AG04450 (cell line): ENCODE measurements at regions not wholly inside any gene's neighbourhood (a gene's known extent, or its start where the extent isn't known, plus 50 kb on each side); places are given as distances from the start of the nearest gene placed in this dataset.

ENCODE experiments used
- CTCF ChIA-PET: fragments of 300-600, 350-600 bp; formaldehyde crosslinking; extraction: SDS; loops from one replicate; lab custom pipeline; 2022; ENCODE audit warnings: antibody characterized with exemption, inconsistent platforms; lab: Charles Lee
- POLR2A ChIA-PET: fragments of 350-600 bp; formaldehyde crosslinking; extraction: SDS; loops from one replicate; lab custom pipeline; 2021; ENCODE audit warnings: antibody characterized with exemption, inconsistent platforms; lab: Yijun Ruan, JAX
- DNase-seq: peaks from one replicate; pipeline ENCODE4 v3.0.0-alpha.2; 2011; ENCODE audit warnings: low read depth, low spot score
- H3K27ac ChIP-seq: one replicate; pipeline ENCODE4 v1.5.1; 2012; ENCODE audit warnings: low read depth, low read length, control low read depth
- H3K27me3 ChIP-seq: one replicate; pipeline ENCODE4 v1.6.0; 2012; ENCODE audit warnings: low read length; ENCODE audit not compliant: control insufficient read depth, insufficient read depth
- H3K4me3 ChIP-seq: 2 replicates; pipeline ENCODE4 v1.5.1; 2011; ENCODE audit warnings: mild to moderate bottlenecking, low read depth, low read length, control low read depth
- H3K9me3 ChIP-seq: 2 replicates; pipeline ENCODE4 v1.5.1; 2012; ENCODE audit warnings: low read length; ENCODE audit not compliant: control insufficient read depth, insufficient read depth
- CTCF ChIP-seq: IDR thresholded peaks from 2 replicates; pipeline ENCODE4 v1.5.1; 2011; ENCODE audit warnings: low read depth, low read length, control low read depth, inconsistent platforms

- Histone ChIP-seq H3K9me3 (no peaks in the 10 kb centered on the region), H3K27me3 (peaks cover 27% of the 10 kb centered on the region), H3K4me3 (no peak overlapping the region), H3K27ac (no peak overlapping the region)
- CTCF ChIA-PET, result no interaction called here
- no peak for DNase-seq
- TF ChIP-seq CTCF, result no peak
- POLR2A ChIA-PET, result no interaction called here
These were observed 147.9 kb downstream of the CDC5L start for GRCh38 chr6:44535446-44535845.

- no peak overlapping the region for H3K4me3 ChIP-seq
- H3K27ac ChIP-seq, result no peak overlapping the region
- ChIA-PET POLR2A (no interaction called here), CTCF (no interaction called here)
- H3K9me3 ChIP-seq, result no peaks in the 10 kb centered on the region
- no peak for TF ChIP-seq CTCF
- peaks cover 25% of the 10 kb centered on the region for H3K27me3 ChIP-seq
- no peak for DNase-seq
These were observed 148.5 kb downstream of the CDC5L start for GRCh38 chr6:44535967-44536366.

GRCh38 chr6:44537306-44538049 is 150.0 kb downstream of the CDC5L start:
- Histone ChIP-seq H3K9me3 (no peaks in the 10 kb centered on the region), H3K4me3 (no peak overlapping the region), H3K27me3 (peaks cover 11% of the 10 kb centered on the region), H3K27ac (no peak overlapping the region)
- POLR2A ChIA-PET, result no interaction called here
- CTCF ChIA-PET, result no interaction called here
- TF ChIP-seq CTCF, result no peak
- DNase-seq, result no peak

- TF ChIP-seq CTCF, result no peak
- Histone ChIP-seq H3K27me3 (peaks cover 10% of the 10 kb centered on the region), H3K4me3 (no peak overlapping the region), H3K27ac (no peak overlapping the region), H3K9me3 (no peaks in the 10 kb centered on the region)
- CTCF ChIA-PET, result no interaction called here
- POLR2A ChIA-PET, result no interaction called here
- DNase-seq, result no peak
These were observed 150.8 kb downstream of the CDC5L start for GRCh38 chr6:44538131-44538806.

- CTCF ChIA-PET, result interaction anchor here (1.4 kb wide), 1 partner anchor 63 kb away, joined by 3 read pairs; no protein-coding TSS in a partner anchor
- POLR2A ChIA-PET, result no interaction called here
- no peak for TF ChIP-seq CTCF
- H3K9me3 ChIP-seq, result no peaks in the 10 kb centered on the region
- no peak overlapping the region for H3K27ac ChIP-seq
- H3K4me3 ChIP-seq, result no peak overlapping the region
- no peak for DNase-seq
- peaks cover 7% of the 10 kb centered on the region for H3K27me3 ChIP-seq
These were observed 151.3 kb downstream of the CDC5L start for GRCh38 chr6:44538807-44539201.
